ENCODE measurements at regions not wholly inside any gene's neighbourhood (a gene's known extent, or its start where the extent isn't known, plus 50 kb on each side); places are given as distances from the start of the nearest gene placed in this dataset.

DNA sequence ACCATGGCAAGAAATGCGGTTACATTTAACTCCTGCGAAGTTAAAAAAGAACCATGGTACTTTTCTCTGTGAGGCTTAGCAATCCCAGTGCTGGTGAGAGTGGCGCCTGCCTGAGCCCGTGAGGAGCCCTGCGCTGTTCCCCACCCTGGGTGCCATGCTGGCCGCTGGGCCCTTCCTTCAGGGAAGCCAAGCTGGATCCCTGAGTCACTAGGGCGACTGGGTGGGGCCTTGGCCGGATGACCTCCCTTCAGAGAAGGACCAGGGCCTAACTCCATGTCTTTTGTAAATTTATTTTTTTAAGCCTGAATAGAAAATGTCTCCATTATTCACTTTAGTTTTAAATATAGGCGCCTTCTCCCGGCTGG, 209.1 kb downstream of the ERMARD start:
- peak; percentile 17 for DNase-seq

DNA sequence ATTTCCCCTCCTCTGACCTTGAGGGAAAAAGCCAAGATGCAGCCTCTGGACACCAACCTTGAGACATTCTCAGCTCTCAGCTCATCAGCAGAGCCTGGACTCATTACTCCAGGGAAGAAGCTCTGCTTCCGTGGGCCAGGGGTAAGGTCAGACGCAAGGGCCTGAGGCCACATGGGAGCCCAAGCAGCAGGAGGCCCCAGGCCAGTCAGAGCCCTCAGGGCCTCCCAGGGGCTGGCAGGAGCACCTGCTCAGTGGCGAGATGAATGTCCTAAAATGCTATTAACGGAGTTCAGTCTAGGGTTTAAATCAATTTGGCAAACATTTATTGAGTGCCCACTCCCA, 208.6 kb downstream of the ERMARD start:
- peak; percentile 27 for DNase-seq

DNA sequence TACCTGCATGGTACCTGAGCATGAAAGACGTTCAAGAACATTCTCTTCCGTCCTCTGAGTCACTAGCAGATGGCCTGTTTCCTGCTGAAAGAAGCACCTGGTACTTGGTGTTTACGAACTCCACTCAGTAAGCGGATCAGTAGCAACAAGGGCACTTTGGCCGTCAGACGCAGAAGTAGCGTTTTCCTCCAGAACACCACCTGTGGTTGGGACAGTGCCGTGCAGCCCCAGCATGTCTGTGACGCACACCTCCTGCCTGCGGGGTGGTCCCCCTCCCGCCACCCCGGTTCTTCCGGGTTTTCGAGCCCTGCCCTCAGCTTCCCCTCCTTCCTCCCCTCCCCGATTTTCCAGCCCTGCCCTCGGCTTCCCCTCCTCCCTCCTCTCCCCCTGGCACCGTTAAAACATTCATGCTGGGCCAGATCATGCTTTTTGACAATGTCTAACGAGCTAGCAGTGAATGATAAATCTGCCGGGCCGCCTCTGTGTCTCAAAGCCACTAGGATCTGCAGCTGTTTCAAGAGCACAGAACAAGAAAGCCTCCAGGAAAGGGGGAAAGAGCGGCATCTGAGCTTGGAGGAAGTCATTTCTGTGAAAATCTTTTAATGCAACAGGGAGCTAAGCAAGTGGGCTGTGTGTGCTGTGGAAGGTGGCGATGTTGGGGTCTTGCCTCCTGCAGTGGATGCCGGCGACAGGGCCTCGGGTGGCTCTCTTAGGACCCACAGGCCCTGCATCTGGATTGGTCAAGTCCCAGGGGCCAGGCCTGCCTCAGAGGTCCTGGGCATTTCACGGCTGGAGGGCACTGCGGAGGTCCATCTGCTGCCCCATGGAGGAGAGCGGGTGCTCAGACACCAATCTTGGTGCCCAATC, 207.9 kb downstream of the ERMARD start:
- DNase-seq, result peak; percentile 48

DNA sequence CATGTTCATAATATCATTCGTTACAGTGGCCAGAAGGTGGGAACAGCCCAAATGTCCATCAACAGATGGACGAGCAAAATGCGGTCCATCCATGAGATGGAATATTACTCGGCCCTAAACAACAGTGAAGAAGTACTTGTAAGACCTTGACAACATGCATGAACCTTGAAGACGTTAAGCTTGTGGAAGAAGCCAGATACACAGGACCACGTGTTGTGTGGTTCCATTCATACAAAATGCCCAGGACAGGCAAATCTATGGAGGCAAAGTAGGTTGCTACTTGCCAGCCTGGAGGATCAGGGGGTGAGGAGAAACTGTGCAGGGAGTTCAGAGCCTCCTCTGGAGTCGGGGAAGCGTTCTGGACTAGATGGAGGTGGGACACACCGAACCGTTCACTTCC, 207.1 kb downstream of the ERMARD start:
- no peak for DNase-seq

DNA sequence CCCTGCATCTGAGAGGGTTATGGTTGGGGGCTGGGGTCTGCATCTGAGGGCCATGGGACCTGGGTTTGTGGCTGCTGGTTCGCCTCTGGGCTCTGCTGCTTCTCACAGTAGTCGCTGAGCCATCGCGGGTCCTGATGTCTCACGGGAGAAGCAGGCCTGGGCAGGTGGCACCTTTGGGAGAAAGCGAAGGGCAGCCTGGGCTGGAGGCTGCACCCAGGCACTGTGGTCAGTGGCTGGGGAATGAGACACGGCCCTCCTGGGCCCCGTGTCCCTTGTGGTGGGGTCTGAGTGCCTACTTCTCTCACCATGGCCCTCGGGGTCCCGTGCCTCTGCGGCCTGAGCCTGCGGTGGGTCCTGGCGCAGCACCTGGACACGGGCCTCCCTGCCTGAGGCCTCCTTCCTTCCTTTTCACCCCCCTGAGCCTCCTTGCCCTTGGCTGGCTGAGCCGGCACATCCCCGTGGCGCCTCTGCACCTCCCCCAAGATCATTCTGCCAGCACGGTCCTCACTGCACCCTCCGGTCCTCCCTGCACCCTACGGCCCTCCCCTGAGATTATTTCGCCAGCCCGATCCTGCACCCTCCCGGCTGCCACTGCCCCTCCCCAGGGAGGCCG, 206.0 kb downstream of the ERMARD start:
- DNase-seq, result peak; percentile 38

DNA sequence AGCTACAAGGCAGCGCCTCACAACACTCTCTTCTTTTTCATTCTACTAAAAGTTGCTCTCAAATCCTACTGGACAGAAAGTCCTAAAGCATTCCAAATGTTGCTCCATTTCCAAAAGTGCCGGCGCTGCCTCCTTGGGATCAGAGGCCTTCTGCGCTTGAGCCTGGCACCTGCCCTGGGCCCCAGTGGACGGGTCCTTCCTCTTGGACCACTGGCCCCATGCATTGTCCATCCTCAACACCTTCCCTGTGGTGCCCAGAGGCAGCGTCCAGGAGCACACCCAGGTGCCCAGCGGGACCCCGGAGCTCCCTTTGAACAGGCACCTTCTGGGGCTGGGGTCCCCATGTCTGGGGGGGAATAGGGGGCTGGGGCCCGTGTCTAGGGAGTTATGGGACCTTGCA, 205.2 kb downstream of the ERMARD start:
- DNase-seq, result no peak

DNA sequence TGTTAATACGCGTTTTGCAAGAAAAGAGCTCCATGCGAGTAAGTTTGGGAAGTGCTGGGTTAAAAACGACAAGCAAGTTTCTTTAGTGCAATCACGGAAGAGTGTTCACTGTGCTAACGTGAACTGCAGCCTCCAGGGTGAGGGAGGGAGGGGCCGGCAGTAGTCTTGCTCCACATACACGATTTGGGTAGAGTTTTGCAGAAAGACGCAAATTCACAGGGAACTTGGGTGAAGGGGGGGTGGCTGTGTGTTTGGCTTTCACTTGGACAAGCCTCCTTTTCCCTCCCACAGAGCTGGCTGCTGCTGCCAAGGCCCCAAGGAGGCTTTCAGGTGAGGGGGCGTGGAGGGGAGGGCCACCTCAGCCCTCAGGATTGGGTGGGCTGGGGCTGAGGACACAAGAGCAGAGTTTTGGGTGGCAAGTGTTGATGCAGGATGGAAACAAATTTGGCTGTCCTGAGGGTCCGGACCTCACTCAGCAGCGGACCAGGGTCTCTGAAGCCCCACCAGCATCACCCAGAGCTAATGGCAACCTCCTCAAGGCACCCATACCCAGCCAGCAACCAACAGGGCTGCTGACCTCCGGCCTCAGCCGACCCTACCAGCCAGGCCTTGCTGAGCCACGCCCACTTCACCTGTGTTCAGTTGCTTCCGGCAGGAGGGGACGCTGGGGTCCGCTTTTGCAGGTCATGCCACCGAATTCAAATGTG, 204.5 kb downstream of the ERMARD start:
- peak; percentile 22 for DNase-seq

- no peak for DNase-seq
Observed at GRCh38 chr6:169954977-169955376, 203.6 kb downstream of the ERMARD start.

DNA sequence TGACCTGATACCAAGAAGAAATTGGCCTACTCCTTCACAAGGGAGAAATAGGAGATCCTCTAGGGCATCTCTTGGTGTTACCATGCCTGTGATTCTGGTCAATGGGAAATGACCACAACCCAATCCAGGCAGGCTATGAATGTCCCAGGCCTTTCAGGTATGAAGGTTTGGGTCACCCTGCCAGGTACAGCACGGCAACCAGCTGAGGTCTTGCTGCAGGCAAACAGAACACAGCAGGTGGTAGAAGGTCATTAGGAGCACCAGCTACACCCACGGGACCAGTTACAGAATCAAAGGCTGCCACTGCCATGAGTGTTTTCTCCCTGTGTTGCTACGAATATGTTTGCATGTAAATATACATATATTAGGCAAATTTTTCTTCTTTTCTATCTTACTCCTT, 202.3 kb downstream of the ERMARD start:
- DNase-seq, result no peak

GRCh38 chr6:169950558-169950957, 199.1 kb downstream of the ERMARD start:
- no peak for DNase-seq

- no peak for DNase-seq
Observed at GRCh38 chr6:169949511-169950097, 198.2 kb downstream of the ERMARD start.

DNA sequence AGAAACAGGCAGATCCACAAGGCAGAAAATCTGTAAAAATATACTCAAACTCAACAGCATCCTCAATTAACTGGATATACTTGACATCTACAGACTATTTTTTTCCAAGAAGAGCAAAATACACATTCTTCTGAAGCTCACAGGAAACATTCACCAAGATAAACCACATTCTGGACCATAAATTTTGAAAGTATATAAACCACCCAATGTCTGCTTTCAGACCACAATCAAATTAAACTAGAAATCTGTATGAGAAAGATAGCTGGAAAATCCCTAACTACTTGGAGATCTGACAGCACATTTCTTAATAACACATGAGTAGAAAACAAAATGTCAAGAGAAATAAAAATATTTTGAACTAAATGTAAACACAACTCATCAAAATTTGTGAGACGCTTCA, 195.5 kb downstream of the ERMARD start:
- no peak for DNase-seq

DNA sequence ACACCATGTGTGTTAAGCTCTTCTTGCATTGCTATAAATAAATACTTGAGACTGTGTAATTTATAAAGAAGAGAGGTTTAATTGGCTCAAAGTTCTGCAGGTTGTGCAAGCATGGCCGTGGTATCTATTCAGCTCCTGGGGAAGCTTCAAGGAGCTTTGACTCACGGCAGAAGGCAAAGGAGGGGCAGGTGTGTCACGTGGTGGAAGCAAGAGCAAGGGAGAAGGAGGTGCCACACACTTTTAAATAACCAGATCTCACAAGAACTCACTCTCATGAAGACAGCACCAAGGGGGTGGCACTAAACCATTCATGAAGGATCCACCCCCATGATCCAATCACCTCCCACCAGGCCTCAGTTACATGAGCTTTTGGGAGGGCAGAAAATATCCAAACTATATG, 193.7 kb downstream of the ERMARD start:
- no peak for DNase-seq

DNA sequence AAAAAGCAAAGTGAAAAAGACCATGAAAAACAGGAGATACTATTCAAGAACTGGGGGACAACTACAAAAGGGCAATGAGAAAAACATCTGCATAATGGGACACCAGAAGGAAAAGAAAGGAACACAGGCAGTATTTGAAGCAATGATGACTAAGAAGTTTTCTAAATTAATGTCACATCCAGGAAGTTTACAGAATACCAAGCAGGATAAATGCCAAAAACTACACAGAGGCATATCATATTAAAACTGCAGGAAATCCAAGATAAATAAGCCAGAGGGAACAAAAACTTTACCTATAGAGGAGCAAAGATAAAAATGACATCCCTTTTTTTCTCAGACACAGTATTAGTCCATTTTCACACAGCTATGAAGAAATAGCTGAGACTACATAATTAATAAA, 193.0 kb downstream of the ERMARD start:
- DNase-seq, result no peak

DNA sequence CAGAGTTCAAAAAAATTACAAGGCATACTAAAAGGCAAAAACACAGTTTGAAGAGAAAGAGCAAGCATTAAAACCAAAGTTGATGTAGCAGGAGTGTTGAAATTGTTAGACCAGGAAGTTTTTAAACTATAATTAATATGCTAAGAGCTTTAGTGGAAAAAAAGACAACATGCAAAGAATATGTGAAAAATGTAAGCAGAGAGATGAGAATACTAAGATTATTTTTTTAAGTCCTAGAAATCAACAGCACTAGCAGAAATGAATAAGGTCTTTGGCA, 192.6 kb downstream of the ERMARD start:
- no peak for DNase-seq

DNA sequence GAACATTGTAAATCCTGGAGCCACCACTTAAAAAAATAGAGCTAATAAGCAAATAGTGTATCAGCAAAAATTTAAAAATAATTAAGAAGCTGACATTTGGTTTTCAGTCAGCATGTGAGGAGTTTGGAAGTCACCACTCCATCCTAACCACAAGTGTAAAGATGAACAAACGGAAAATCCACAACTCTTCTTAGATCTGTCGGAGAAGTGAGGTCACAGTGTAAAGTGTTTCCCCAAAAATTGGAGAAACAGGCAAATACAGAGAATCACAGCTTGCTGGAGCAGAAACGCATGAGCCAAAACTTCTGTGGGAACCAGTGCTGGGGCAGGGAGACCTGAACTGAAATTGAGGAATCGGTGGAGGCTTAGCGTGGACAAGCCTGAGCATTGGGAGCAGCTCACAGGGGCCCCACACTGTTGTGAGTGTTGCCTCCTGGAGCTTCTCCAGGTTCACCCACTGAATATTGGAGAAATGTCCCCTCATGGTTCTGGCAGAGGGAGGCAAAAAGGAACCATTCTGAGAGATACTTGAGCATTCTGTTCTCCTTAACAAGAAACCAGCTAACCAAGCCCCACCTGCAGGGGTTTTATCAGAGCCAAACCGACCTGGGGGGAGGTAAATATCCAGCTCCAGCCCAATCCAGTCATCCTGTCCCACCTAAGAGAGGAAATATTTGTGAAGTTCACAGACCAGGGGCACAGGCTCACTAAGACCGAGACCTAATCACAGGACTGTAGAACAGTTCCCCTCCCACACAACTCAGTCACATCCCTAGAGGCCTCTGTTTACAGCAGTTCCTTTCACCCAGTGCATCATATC, 192.0 kb downstream of the ERMARD start:
- no peak for DNase-seq

- DNase-seq, result no peak
Observed at GRCh38 chr6:169942173-169942572, 190.8 kb downstream of the ERMARD start.

GRCh38 chr6:169940481-169941271, 189.3 kb downstream of the ERMARD start:
- peak; percentile 26 for DNase-seq

GRCh38 chr6:169939554-169940164, 188.2 kb downstream of the ERMARD start:
- DNase-seq, result peak; percentile 25

DNA sequence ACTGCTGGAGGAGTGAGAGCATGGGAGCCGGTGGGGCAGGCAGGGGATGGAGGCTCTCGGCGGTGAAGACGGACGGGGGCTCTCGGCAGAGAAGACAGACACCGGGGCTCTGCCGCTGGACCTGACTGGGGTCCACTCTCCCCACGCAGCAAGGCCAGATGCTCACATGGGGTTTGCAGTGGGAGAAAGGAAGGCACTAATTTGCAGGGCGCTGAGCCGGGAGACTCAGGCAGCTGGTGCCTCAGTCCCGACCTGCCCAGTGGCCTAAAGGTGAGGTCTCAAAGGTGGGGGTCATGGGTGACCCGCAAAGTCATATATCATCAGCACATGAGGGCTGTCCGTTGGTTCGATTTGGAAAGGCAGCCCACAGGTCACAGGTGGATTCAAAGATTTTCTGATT, 187.3 kb downstream of the ERMARD start:
- DNase-seq, result peak; percentile 27

DNA sequence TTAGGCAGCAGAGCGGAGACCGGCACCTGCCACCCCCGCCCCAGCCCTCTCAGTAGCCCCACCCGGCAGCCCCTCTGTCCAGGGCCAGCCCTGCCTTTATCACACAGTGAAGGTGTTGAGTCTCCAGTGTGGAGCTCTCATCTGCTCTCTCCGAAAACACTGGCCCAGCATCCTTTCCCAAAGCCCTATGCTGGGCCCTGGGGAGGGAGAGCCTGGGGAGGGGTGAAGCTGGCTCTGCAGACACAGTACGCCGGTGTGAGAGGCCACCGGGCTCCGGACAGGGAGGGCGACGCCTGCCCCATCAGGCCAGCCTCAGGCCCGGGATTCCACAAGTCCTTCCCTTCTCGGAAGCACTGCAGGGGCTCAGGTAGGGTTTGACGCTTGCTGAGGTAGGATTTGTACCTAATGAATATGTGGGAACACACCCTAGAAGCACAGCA, 186.9 kb downstream of the ERMARD start:
- peak; percentile 37 for DNase-seq
